Activated T-cell treated with anti-CD3 and anti-CD28 coated beads, Interleukin-2, amount 50 U/mL, for 1 hour (primary cell): ENCODE measurements at regions not wholly inside any gene's neighbourhood (a gene's known extent, or its start where the extent isn't known, plus 50 kb on each side); places are given as distances from the start of the nearest gene placed in this dataset.
"Not testable (repeated sequence)": the region's sequence is repeated elsewhere in the genome, so short reads cannot be mapped to it uniquely, and the experiment has no call there.

Experiments used
- DNase-seq: peaks from one replicate; pipeline ENCODE4 v3.0.0-alpha.2; 2020

- no peak for DNase-seq
These were observed 325.0 kb downstream of the HLX start for GRCh38 chr1:221204055-221204833.

GRCh38 chr1:221206076-221206475 lies 326.8 kb downstream of the HLX start:
- DNase-seq, result no peak

GRCh38 chr1:221212926-221213325 lies 333.7 kb downstream of the HLX start:
- no peak for DNase-seq

- no peak for DNase-seq
These were observed 337.8 kb downstream of the HLX start for GRCh38 chr1:221217029-221217428.

GRCh38 chr1:221223281-221223680 lies 344.0 kb downstream of the HLX start:
- no peak for DNase-seq

- DNase-seq, result no peak
These were observed 348.2 kb downstream of the HLX start for GRCh38 chr1:221227460-221227859.

GRCh38 chr1:221227872-221228337 lies 348.7 kb downstream of the HLX start:
- no peak for DNase-seq

GRCh38 chr1:221228594-221228993 lies 349.4 kb downstream of the HLX start:
- no peak for DNase-seq

- no peak for DNase-seq
These were observed 351.4 kb downstream of the HLX start for GRCh38 chr1:221230605-221231004.

- DNase-seq, result no peak
These were observed 355.5 kb downstream of the HLX start for GRCh38 chr1:221234791-221235190.

GRCh38 chr1:221237587-221237986 lies 358.3 kb downstream of the HLX start:
- no peak for DNase-seq

GRCh38 chr1:221239181-221239580 lies 359.9 kb downstream of the HLX start:
- no peak for DNase-seq

- no peak for DNase-seq
These were observed 360.5 kb downstream of the HLX start for GRCh38 chr1:221239792-221240191.

GRCh38 chr1:221240690-221241089 lies 361.4 kb downstream of the HLX start:
- DNase-seq, result no peak

- DNase-seq, result no peak
These were observed 361.9 kb downstream of the HLX start for GRCh38 chr1:221241157-221241556.

GRCh38 chr1:221241592-221241991 lies 362.3 kb downstream of the HLX start:
- no peak for DNase-seq

GRCh38 chr1:221246067-221246466 lies 366.8 kb downstream of the HLX start:
- no peak for DNase-seq

GRCh38 chr1:221246628-221247415 lies 367.6 kb downstream of the HLX start:
- no peak for DNase-seq

- DNase-seq, result no peak
These were observed 372.3 kb downstream of the HLX start for GRCh38 chr1:221251580-221251979.

GRCh38 chr1:221254813-221255212 lies 375.6 kb downstream of the HLX start:
- no peak for DNase-seq

GRCh38 chr1:221256773-221257172 lies 377.5 kb downstream of the HLX start:
- no peak for DNase-seq

- not testable (repeated sequence) for DNase-seq
These were observed 378.3 kb downstream of the HLX start for GRCh38 chr1:221257548-221257947.

GRCh38 chr1:221262677-221263076 lies 383.4 kb downstream of the HLX start:
- DNase-seq, result not testable (repeated sequence)
